ENCODE measurements at regions not wholly inside any gene's neighbourhood (a gene's known extent, or its start where the extent isn't known, plus 50 kb on each side); places are given as distances from the start of the nearest gene placed in this dataset.
"Not testable (repeated sequence)": the region's sequence is repeated elsewhere in the genome, so short reads cannot be mapped to it uniquely, and the experiment has no call there.

DNA sequence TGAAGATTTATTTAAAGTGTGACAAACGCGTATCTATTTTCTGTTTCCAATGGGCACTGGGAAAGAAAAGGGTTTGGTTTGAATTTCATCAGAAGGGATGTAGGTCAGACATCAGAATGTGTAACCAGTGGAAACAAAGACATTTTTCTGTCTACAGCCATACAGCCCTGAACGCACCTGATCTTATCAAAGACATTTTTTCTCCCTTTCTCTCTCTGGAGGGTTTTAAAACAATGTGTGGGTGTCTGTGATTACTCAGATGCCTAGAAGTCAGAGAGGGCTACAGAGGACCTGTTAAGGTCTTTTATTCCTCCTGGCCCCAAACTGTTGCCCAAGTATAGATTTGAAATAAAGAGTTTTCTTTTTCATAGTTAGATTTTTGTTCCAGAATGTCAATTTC, 208.6 kb upstream of the LRRC61 start:
- not testable (repeated sequence) for H3K4me1 ChIP-seq (ENCODE audit: insufficient read depth); H3K4me3 ChIP-seq (ENCODE audit: low read depth, low read length); DNase-seq (ENCODE audit: extremely low spot score); H3K36me3 ChIP-seq (ENCODE audit: insufficient read depth); H3K27ac ChIP-seq (ENCODE audit: low read depth)
- 75% methylated on average over 3 of the region's 3 CpGs for WGBS

DNA sequence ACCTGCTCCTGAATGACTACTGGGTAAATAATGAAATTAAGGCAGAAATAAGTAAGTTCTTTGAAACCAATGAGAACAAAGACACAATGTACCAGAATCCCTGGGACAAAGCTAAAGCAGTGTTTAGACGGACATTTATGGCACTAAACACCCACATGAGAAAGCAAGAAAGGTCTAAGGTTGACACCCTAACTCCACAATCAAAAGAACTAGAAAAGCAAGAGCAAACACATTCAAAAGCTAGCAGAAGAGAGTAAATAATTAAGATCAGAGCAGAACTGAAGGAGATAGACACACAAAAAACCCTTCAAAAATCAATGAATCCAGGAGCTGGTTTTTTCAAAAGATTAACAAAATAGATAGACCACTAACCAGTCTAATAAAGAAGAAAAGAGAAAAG, 203.2 kb upstream of the LRRC61 start:
- not testable (repeated sequence) for H3K36me3 ChIP-seq (ENCODE audit: insufficient read depth); DNase-seq (ENCODE audit: extremely low spot score)
- 39% methylated on average over 1 of the region's 1 CpG for WGBS

DNA sequence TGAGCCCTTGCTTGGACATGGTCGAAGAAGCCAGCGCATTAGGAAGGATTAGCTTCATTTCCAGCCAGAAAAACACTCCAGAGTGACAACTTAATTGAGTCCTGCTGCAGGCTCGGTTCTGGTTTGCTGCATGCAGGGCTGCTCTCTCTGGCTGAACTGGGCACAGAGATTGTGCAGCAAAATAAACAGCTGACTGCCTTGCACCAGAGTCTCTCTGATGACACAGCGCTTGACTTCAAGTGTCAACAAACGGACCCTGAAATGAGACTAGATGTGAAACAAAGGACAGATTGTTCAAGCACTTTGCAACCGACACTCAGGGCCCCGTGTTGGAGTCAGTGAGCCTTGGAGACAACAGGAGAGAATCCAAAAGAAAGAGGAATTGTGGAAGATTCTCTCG, 197.3 kb upstream of the LRRC61 start:
- H3K36me3 ChIP-seq (ENCODE audit: insufficient read depth); H3K27ac ChIP-seq (ENCODE audit: low read depth); H3K4me3 ChIP-seq (ENCODE audit: low read depth, low read length); H3K4me1 ChIP-seq (ENCODE audit: insufficient read depth); DNase-seq (ENCODE audit: extremely low spot score): not testable (repeated sequence)
- 61% methylated on average over 8 of the region's 8 CpGs for WGBS

More for the DNA sequence above, 203.2 kb upstream of the LRRC61 start:
- not testable (repeated sequence) for H3K27ac ChIP-seq (ENCODE audit: low read depth); H3K4me3 ChIP-seq (ENCODE audit: low read depth, low read length); H3K4me1 ChIP-seq (ENCODE audit: insufficient read depth)

DNA sequence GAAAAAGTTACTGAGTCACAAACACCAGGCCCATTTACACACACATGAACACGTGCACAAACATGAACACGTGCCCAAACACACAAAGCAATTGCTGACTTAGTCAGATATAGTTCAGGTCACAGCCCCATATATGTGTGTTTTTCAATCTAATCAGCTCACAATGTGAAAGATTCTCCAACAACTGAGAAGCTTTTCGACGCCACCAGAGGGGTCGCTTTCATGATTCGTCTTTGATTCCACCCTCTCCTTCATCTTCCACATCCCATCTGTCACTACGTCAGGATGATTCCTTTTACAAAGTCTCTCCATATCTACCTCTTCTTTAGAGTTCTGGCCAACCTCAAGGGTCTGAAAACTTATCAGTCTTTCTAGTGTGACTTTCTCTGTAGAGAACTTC, 188.7 kb upstream of the LRRC61 start:
- H3K27ac ChIP-seq (ENCODE audit: low read depth); H3K36me3 ChIP-seq (ENCODE audit: insufficient read depth); H3K4me3 ChIP-seq (ENCODE audit: low read depth, low read length); DNase-seq (ENCODE audit: extremely low spot score); H3K4me1 ChIP-seq (ENCODE audit: insufficient read depth): not testable (repeated sequence)
- 87% methylated on average over 7 of the region's 7 CpGs for WGBS

DNA sequence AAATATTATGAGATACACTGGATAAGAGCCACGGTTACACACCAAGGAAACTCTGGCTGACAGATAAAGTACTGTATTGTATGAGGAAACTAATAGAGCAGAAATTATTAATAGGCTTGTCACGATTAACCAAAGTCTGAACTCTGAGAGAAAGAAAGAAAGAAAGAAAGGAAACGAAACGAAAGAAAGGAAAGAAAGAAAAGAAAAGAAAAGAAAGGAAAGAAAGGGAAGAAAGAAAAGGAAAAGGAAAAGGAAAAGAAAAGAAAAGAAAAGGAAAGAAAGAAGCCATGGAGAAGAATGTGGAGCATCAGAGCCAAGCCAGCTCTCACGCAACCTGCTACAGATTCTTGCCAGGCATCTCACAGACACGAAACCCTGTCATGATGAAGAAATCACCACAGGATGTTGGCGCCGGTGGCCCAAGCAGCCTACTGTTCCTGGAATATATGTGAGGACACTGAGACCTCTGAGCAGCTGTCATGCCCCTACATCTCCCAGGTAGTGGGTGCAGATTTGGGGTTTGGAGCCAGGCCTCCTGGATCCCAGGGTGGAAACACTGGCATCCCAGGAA, 187.4 kb upstream of the LRRC61 start:
- H3K4me1 ChIP-seq (ENCODE audit: insufficient read depth); H3K27ac ChIP-seq (ENCODE audit: low read depth); DNase-seq (ENCODE audit: extremely low spot score); H3K4me3 ChIP-seq (ENCODE audit: low read depth, low read length); H3K36me3 ChIP-seq (ENCODE audit: insufficient read depth): not testable (repeated sequence)
- WGBS = 80% methylated on average over 8 of the region's 8 CpGs

DNA sequence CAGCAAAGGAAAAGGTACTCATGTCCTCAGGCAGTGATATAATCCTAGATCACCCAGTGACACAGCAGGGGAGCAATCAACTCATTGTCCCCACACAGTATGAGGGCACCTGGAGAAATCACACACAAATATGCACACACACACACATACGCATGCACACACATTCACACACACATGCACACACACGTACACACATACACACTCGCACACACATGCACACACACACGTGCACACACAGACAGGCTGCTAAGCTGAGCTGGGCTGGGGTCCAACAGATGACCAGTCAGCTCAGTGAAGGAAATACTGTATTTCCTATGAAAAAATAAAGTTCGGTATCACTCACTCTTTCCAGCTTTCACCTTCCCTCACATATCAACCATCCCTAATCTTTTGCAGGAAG, 183.3 kb upstream of the LRRC61 start:
- not testable (repeated sequence) for H3K27ac ChIP-seq (ENCODE audit: low read depth); H3K36me3 ChIP-seq (ENCODE audit: insufficient read depth); H3K4me1 ChIP-seq (ENCODE audit: insufficient read depth); H3K4me3 ChIP-seq (ENCODE audit: low read depth, low read length); DNase-seq (ENCODE audit: extremely low spot score)
- 68% methylated on average over 5 of the region's 5 CpGs for WGBS

DNA sequence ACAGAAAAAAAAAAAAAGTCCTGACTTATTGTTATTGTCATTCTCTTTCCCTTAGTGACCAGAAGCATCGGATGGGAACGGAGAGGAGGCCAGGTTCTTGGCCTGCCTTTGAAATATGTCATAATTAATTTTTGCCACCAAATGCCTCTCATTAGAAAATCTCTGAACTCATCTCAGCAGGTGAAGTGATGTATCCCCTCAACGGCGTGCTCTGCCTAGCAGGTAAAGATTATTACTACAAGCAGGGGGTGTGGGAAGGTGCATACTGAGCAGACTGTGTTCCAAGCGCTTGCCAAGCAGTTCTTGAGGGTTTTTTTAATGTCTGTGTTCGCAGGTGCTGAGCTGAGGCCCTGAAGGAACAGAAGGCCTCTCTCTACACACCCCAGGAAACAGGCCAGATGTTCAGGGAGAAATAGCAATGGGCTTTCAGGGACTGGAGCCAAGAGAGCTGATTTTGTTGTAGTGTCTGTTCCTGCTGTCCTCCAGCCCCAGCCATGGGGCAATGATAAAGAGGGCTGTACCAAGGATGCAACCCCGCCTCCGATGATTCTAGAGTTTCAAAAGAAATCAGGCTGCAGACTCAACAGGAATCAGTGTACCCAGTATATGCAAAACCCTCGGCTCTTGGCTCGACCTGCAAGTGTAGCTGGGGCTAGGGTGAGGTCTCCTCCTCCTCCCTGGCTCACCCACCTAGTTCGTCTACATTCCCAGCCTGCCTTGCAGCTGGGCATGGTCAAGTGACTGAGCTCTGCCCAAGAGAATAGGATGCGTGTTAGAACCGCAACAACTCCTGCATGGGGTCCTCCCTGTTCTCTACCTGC, 181.4 kb upstream of the LRRC61 start:
- not testable (repeated sequence) for H3K27ac ChIP-seq (ENCODE audit: low read depth); H3K4me3 ChIP-seq (ENCODE audit: low read depth, low read length); H3K36me3 ChIP-seq (ENCODE audit: insufficient read depth); H3K4me1 ChIP-seq (ENCODE audit: insufficient read depth); DNase-seq (ENCODE audit: extremely low spot score)
- WGBS = 62% methylated on average over 12 of the region's 13 CpGs

DNA sequence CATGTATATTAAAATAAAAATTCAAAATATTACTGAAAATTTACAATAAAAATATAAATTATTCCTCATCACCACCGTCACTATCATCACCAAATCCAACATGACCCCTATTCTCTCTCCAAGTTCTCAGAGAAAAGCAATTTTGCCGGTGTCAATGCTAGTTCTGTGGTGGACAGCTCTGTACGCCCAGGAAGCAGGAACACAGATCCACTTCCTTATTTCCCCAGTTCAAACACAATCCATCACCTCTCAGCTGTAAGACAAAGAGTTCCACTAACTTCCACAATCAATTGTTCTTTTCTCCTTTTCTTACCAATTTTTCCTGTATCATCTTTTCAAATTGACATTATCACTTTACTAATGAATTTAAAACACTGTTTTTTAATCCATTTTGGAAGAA, 177.0 kb upstream of the LRRC61 start:
- H3K36me3 ChIP-seq (ENCODE audit: insufficient read depth); DNase-seq (ENCODE audit: extremely low spot score); H3K4me1 ChIP-seq (ENCODE audit: insufficient read depth); H3K4me3 ChIP-seq (ENCODE audit: low read depth, low read length); H3K27ac ChIP-seq (ENCODE audit: low read depth): not testable (repeated sequence)
- 43% methylated on average over 3 of the region's 3 CpGs for WGBS

DNA sequence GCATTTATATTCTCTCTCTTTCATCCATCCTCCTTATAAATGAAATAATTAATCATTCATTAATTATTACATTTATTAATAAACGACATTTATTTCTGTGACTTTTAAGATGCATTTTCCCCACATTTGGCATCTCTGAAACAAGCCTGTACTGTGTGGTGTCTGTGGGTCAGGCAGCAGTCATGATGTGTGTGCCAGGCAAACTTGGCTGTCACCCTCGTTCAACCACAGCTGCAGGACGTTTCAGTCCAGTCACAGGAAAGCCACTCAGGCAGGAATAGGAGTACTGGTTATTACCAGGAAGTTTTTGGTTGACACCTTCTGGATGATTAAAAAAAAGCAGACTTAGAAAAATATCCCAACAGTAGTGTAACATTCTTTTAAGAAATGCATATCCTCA, 175.6 kb upstream of the LRRC61 start:
- not testable (repeated sequence) for H3K4me3 ChIP-seq (ENCODE audit: low read depth, low read length); H3K4me1 ChIP-seq (ENCODE audit: insufficient read depth); DNase-seq (ENCODE audit: extremely low spot score); H3K36me3 ChIP-seq (ENCODE audit: insufficient read depth); H3K27ac ChIP-seq (ENCODE audit: low read depth)
- 32% methylated on average over 3 of the region's 3 CpGs for WGBS

DNA sequence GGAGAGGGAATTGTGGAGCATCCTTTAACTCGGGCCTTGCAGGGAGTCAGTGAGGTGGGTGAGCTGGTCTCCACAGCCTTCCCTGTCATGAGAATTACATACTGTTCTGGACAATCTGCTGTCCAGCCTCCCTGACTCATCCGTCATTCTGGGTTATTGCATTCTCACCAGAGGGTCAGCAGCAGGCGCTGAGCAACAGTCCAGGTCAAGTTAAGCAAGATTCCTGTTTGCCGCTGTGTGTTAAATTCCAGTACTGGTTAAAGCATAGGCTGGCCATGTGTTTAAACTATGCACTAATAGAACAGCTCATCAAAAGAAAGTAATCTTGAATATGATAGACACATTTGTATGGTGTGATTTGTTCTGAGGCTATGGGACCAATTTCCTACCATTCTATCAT, 167.1 kb upstream of the LRRC61 start:
- not testable (repeated sequence) for H3K27ac ChIP-seq (ENCODE audit: low read depth); H3K4me3 ChIP-seq (ENCODE audit: low read depth, low read length); DNase-seq (ENCODE audit: extremely low spot score); H3K4me1 ChIP-seq (ENCODE audit: insufficient read depth); H3K36me3 ChIP-seq (ENCODE audit: insufficient read depth)
- 76% methylated on average over 4 of the region's 4 CpGs for WGBS

DNA sequence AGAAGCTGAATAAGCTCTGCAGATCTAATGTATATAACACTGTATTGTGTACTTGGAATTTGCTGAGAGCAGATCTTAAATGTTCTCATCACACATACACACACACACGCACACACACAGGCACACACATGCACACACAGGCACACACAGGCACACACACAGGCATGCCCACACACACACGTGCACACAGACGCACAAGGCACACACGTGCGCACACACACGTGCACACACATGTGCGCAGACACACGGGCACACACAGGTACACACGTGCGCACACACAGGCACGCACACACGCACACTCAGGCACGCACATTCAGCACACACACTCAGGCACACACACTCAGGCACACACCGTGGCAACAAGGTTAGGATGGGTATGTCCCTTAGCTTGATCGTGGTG, 164.5 kb upstream of the LRRC61 start:
- H3K27ac ChIP-seq (ENCODE audit: low read depth); H3K36me3 ChIP-seq (ENCODE audit: insufficient read depth); H3K4me1 ChIP-seq (ENCODE audit: insufficient read depth); DNase-seq (ENCODE audit: extremely low spot score); H3K4me3 ChIP-seq (ENCODE audit: low read depth, low read length): not testable (repeated sequence)
- WGBS = 83% methylated on average over 15 of the region's 15 CpGs

DNA sequence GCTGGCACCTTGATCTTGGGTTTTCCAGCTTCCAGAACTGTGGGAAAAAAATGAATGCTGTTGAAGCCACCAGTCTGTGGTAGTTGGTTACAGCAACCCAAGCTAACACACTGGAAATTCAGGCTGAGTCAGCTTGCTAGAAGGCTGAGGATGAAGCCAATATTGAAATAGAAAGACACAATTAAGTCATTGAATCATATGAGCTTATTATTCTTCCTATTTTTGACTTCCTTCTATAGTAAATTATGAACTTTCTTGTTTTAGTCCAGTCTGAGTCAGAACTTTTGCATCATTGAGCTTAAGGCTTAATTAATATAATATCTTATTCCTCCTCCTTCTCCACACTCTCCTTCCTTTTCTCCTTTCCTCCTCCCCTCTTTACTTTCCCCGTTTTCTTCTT, 153.6 kb upstream of the LRRC61 start:
- not testable (repeated sequence) for H3K36me3 ChIP-seq (ENCODE audit: insufficient read depth); H3K27ac ChIP-seq (ENCODE audit: low read depth); H3K4me3 ChIP-seq (ENCODE audit: low read depth, low read length); H3K4me1 ChIP-seq (ENCODE audit: insufficient read depth); DNase-seq (ENCODE audit: extremely low spot score)
- WGBS = 55% methylated on average over 1 of the region's 1 CpG

DNA sequence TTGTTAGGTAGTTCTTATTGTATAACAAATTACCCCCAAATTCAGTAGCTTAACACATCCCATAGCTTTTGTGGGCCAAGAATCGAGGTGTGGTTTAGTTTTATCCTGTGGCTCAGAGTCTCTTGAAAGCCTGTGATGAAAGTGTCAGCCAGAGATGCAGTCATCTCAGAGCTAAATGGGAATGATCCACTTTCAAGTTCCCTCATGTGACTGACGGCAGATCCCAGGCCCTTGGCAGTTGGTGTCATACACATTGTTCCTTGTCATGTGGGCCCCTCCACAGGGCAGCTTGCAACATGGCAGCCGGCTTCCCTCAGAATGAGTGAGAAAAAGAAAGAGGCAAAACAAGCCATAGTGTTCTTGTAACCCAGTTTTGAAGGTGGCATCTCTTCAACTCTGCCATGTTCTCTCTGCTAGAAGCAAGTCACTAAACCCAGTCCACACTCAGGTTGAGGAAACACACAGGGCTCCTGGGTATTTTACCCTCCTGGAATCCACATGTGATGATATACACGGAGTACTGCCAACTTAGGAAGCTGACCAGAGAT, 153.1 kb upstream of the LRRC61 start:
- not testable (repeated sequence) for H3K4me1 ChIP-seq (ENCODE audit: insufficient read depth); H3K27ac ChIP-seq (ENCODE audit: low read depth); DNase-seq (ENCODE audit: extremely low spot score); H3K4me3 ChIP-seq (ENCODE audit: low read depth, low read length); H3K36me3 ChIP-seq (ENCODE audit: insufficient read depth)
- 77% methylated on average over 3 of the region's 4 CpGs for WGBS

DNA sequence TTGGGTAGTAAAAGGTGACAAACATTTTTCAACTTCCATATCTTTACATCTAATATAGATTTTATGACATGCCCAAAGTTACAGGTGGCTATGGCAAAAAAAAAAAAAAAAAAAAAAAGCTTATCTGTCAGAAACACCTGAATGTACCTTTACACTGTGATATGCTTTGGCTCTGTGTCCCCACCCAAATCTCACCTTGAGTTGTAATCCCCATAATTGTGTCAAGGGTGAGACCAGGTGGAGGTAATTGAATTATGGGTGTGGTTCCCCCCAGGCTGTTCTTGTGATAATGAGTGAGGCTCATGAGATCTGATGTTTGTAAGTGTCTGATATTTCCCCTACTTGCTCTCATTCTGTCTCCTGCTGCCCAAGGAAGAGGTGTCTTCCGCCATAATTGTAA, 139.6 kb upstream of the LRRC61 start:
- not testable (repeated sequence) for H3K4me3 ChIP-seq (ENCODE audit: low read depth, low read length); H3K36me3 ChIP-seq (ENCODE audit: insufficient read depth); H3K4me1 ChIP-seq (ENCODE audit: insufficient read depth); DNase-seq (ENCODE audit: extremely low spot score); H3K27ac ChIP-seq (ENCODE audit: low read depth)
- whole genome bisulfite sequencing = 97% methylated on average over 1 of the region's 1 CpG
